Stimulated activated naive CD8-positive, alpha-beta T cell treated with anti-CD3 and anti-CD28 coated beads, Interleukin-15, amount 100 ng/mL, for 72 hours (primary cell): ENCODE measurements at regions not wholly inside any gene's neighbourhood (a gene's known extent, or its start where the extent isn't known, plus 50 kb on each side); places are given as distances from the start of the nearest gene placed in this dataset.
A peak's percentile ranks its signal among the peaks of the same experiment; 100 is the strongest.

ENCODE experiments used
- ATAC-seq: fragments of 150-1000 bp; cut with Tn5 transposase; 2 replicates; pipeline ENCODE4 v1.10.0; 2021; ENCODE audit warnings: mild to moderate bottlenecking, moderate library complexity
- DNase-seq, 2 donors: peaks; one replicate each; pipeline ENCODE4 v3.0.0; 2021 to 2022
- H3K27ac Mint-ChIP-seq, 2 donors: one replicate each; pipeline ENCODE4 v1.8.0; 2022; ENCODE audit warnings: mild to moderate bottlenecking in 2 of 2, mixed read lengths in 2 of 2, moderate library complexity in 2 of 2
- H3K27me3 Mint-ChIP-seq: one replicate; pipeline ENCODE4 v1.8.0; 2022; ENCODE audit warnings: mixed read lengths
- H3K4me1 Mint-ChIP-seq: one replicate; pipeline ENCODE4 v1.8.0; 2022; ENCODE audit warnings: mild to moderate bottlenecking, mixed read lengths
- H3K4me3 Mint-ChIP-seq, 2 donors: one replicate each; pipeline ENCODE4 v1.8.0; 2022; ENCODE audit warnings: mild to moderate bottlenecking in 2 of 2, mixed read lengths in 2 of 2, moderate library complexity in 1 of 2
- H3K9me3 Mint-ChIP-seq, 2 donors: one replicate each; pipeline ENCODE4 v1.8.0; 2022; ENCODE audit warnings: mixed read lengths in 2 of 2

DNA sequence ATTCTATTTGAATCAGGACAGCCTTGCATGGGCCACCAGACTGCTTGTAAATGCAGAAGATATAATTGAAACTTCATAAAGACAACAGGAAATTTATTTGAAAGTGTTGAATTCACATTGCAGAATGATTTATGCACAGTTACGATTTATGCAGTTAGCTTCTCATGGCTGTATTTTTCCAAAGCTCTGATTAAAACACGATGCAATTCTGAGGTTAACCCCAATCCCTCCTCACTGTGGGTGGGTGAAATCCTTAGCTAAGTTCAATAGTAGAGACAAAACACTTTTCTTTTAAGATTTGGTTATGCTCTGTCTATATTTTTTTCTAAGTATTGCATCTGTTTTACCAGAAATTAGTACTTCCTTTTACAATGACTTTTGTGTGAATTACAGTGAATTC, 728.8 kb upstream of the IGFBP3 start:
- Mint-ChIP-seq H3K4me3 (no peak overlapping the region), H3K27ac (no peak overlapping the region), H3K4me1 (no peaks in the 10 kb centered on the region), H3K9me3 (peaks cover 20 to 42% of the 10 kb centered on the region in 2 donors), H3K27me3 (no peaks in the 10 kb centered on the region)
- no peak for ATAC-seq
- no peak for DNase-seq

- ATAC-seq (peak; percentile 52), DNase-seq (no peak)
- Mint-ChIP-seq H3K4me1 (no peaks in the 10 kb centered on the region), H3K27ac (no peak overlapping the region), H3K27me3 (no peaks in the 10 kb centered on the region), H3K9me3 (peaks cover 0 to 5% of the 10 kb centered on the region in 2 donors), H3K4me3 (no peak overlapping the region)
These were observed 717.0 kb upstream of the IGFBP3 start for GRCh38 chr7:46637793-46638735.

GRCh38 chr7:46636022-46636421, 715.0 kb upstream of the IGFBP3 start:
- H3K9me3 Mint-ChIP-seq = peaks cover 0 to 5% of the 10 kb centered on the region in 2 donors
- ATAC-seq (no peak), DNase-seq (no peak)
- H3K4me1 Mint-ChIP-seq = no peaks in the 10 kb centered on the region
- H3K4me3 Mint-ChIP-seq = no peak overlapping the region
- no peaks in the 10 kb centered on the region for H3K27me3 Mint-ChIP-seq
- no peak overlapping the region for H3K27ac Mint-ChIP-seq

DNA sequence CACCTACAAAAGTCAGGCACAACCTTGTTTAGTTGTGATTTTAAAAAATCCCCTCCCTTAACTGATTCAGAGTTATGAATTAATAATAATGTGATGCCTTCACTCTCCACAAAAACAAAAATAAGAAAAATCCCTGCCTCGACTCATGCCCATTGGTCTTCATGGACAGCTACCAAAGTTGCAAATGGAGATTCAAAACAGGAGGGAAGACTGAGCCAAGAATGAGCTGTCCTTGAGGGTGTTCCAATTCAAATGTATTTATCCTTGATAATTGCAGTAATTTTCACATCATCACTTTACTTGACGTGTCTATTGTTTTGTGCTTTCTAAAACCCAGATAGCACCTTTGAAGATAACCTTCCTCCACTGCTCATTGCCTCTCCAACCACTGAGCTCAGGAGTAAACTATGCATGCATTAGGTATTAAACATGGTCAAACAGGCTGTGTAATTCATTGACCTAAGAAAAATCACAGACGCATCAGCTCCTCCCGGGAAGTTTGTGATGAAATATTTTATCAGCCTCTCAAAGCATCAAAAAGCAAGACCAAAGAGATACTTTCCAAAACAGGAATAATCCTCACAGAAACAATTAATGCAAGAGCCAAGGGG, 712.7 kb upstream of the IGFBP3 start:
- Mint-ChIP-seq H3K4me3 (no peak overlapping the region), H3K4me1 (no peaks in the 10 kb centered on the region), H3K27ac (peak overlapping the region in 1 of 2 donors; percentile 39), H3K27me3 (no peaks in the 10 kb centered on the region), H3K9me3 (no peaks in the 10 kb centered on the region)
- DNase-seq = no peak
- no peak for ATAC-seq

GRCh38 chr7:46633200-46633599, 712.1 kb upstream of the IGFBP3 start:
- Mint-ChIP-seq H3K9me3 (no peaks in the 10 kb centered on the region), H3K27me3 (no peaks in the 10 kb centered on the region), H3K4me1 (no peaks in the 10 kb centered on the region), H3K4me3 (no peak overlapping the region), H3K27ac (no peak overlapping the region)
- DNase-seq (no peak), ATAC-seq (no peak)

GRCh38 chr7:46630031-46630430, 709.0 kb upstream of the IGFBP3 start:
- Mint-ChIP-seq H3K27ac (no peak overlapping the region), H3K4me1 (no peaks in the 10 kb centered on the region), H3K9me3 (peaks cover 0 to 7% of the 10 kb centered on the region in 2 donors), H3K4me3 (no peak overlapping the region), H3K27me3 (no peaks in the 10 kb centered on the region)
- ATAC-seq = no peak
- DNase-seq = no peak

- H3K9me3 Mint-ChIP-seq = peaks cover 0 to 12% of the 10 kb centered on the region in 2 donors
- H3K4me3 Mint-ChIP-seq = no peak overlapping the region
- H3K27ac Mint-ChIP-seq = no peak overlapping the region
- ATAC-seq (no peak), DNase-seq (no peak)
- H3K27me3 Mint-ChIP-seq = no peaks in the 10 kb centered on the region
- H3K4me1 Mint-ChIP-seq = no peaks in the 10 kb centered on the region
These were observed 707.3 kb upstream of the IGFBP3 start for GRCh38 chr7:46628389-46628788.

- peaks cover 0 to 12% of the 10 kb centered on the region in 2 donors for H3K9me3 Mint-ChIP-seq
- DNase-seq (no peak), ATAC-seq (no peak)
- H3K27me3 Mint-ChIP-seq = no peaks in the 10 kb centered on the region
- no peak overlapping the region for H3K4me3 Mint-ChIP-seq
- H3K27ac Mint-ChIP-seq = no peak overlapping the region
- H3K4me1 Mint-ChIP-seq = no peaks in the 10 kb centered on the region
These were observed 705.7 kb upstream of the IGFBP3 start for GRCh38 chr7:46626691-46627310.

GRCh38 chr7:46626261-46626660, 705.2 kb upstream of the IGFBP3 start:
- H3K27me3 Mint-ChIP-seq = no peaks in the 10 kb centered on the region
- no peak overlapping the region for H3K4me3 Mint-ChIP-seq
- H3K27ac Mint-ChIP-seq = no peak overlapping the region
- peaks cover 0 to 12% of the 10 kb centered on the region in 2 donors for H3K9me3 Mint-ChIP-seq
- H3K4me1 Mint-ChIP-seq = no peaks in the 10 kb centered on the region
- ATAC-seq = no peak
- DNase-seq = no peak

DNA sequence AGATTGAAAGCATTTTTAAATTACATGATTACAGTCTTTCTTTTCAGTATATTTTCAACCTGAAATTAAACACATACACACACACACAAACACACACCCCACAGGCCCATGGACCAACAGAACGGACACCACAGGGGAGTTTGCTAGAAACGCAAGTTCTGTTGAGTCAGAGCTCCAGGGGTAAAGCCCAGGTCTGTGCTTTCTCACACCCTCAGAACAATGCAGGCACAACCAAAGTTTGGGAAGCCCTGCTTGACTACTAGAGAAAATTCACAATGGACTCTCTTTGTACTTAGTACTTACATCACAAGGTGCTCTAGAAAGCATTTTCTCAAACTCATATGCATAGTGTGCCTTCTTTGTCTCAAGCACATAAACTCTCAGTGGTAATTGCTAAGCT, 704.0 kb upstream of the IGFBP3 start:
- DNase-seq (no peak), ATAC-seq (no peak)
- Mint-ChIP-seq H3K4me3 (no peak overlapping the region), H3K9me3 (peaks cover 0 to 12% of the 10 kb centered on the region in 2 donors), H3K4me1 (no peaks in the 10 kb centered on the region), H3K27me3 (no peaks in the 10 kb centered on the region), H3K27ac (no peak overlapping the region)

DNA sequence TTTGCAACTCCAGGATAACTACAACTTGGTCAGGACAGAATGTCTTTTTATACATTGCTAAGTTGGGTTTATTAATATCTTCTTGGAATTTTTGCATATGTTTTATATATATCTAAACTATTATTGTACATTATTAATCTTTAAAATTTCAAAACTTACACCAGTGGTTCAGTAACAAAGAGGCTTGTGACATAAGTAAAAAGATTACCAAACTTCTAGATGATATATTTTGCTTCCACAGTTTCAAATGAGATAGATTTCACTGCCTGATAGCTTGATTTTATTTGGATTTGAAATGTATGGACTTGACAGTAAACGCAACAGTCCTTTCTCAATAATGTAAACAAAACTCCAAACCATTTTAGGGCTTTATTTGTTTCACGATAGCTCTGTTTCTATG, 701.2 kb upstream of the IGFBP3 start:
- no peak for DNase-seq
- ATAC-seq = no peak
- H3K27ac Mint-ChIP-seq = no peak overlapping the region
- H3K9me3 Mint-ChIP-seq = peaks cover 0 to 12% of the 10 kb centered on the region in 2 donors
- no peak overlapping the region for H3K4me3 Mint-ChIP-seq
- H3K4me1 Mint-ChIP-seq = no peaks in the 10 kb centered on the region
- H3K27me3 Mint-ChIP-seq = no peaks in the 10 kb centered on the region

- Mint-ChIP-seq H3K27ac (no peak overlapping the region), H3K9me3 (peaks cover 0 to 3% of the 10 kb centered on the region in 2 donors), H3K27me3 (no peaks in the 10 kb centered on the region), H3K4me3 (no peak overlapping the region), H3K4me1 (no peaks in the 10 kb centered on the region)
- ATAC-seq (no peak), DNase-seq (no peak)
These were observed 698.7 kb upstream of the IGFBP3 start for GRCh38 chr7:46619723-46620310.

DNA sequence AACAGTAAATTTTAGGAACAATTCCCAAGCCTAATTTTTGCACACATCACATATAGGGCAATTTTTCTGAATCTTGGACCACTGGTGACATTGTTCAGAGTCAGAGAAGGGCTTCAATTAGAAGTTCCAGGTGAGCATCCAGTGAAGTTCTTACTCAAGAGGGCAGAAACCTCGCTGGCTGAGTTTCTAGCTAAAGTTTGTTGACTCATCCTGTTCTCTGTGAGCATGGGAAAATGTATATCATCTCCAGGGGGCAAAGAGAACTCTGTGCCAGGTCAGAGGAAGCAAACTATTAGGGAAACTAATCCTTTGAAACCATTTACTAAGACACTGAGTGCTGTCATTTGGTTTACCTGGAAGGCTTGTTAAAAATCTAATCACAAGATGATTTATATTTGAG, 695.6 kb upstream of the IGFBP3 start:
- no peaks in the 10 kb centered on the region for H3K27me3 Mint-ChIP-seq
- no peak for DNase-seq

GRCh38 chr7:46613551-46613950, 692.5 kb upstream of the IGFBP3 start:
- Mint-ChIP-seq H3K27ac (no peak overlapping the region), H3K4me1 (no peaks in the 10 kb centered on the region), H3K4me3 (no peak overlapping the region), H3K9me3 (peaks cover 0 to 7% of the 10 kb centered on the region in 2 donors), H3K27me3 (no peaks in the 10 kb centered on the region)
- no peak for DNase-seq
- no peak for ATAC-seq

More for the DNA sequence above, 695.6 kb upstream of the IGFBP3 start:
- Mint-ChIP-seq H3K4me3 (no peak overlapping the region), H3K4me1 (no peaks in the 10 kb centered on the region), H3K27ac (no peak overlapping the region), H3K9me3 (peaks cover 0 to 7% of the 10 kb centered on the region in 2 donors)
- ATAC-seq = no peak

- no peak overlapping the region for H3K27ac Mint-ChIP-seq
- H3K9me3 Mint-ChIP-seq = peaks cover 0 to 7% of the 10 kb centered on the region in 2 donors
- H3K4me1 Mint-ChIP-seq = no peaks in the 10 kb centered on the region
- DNase-seq (no peak), ATAC-seq (no peak)
- no peak overlapping the region for H3K4me3 Mint-ChIP-seq
- H3K27me3 Mint-ChIP-seq = no peaks in the 10 kb centered on the region
These were observed 692.0 kb upstream of the IGFBP3 start for GRCh38 chr7:46613116-46613515.

DNA sequence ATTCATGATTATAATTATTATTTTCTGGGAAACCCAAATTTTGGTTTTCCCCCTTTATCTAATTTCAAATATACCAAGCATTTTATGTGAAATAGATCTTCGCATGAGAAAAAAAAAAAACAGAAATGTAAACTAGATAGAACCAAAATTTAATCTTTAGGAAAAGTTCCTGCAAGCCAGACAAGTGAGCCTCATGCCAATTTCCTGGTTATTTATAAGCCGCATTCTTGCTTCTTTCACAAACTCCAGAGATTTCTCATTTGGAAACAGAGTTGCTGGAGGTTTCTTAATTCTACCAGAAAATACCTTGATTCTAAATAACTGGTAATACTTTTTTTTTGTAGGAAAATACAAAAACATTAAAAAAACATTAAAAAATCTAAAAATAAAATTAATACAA, 690.4 kb upstream of the IGFBP3 start:
- peaks cover 0 to 7% of the 10 kb centered on the region in 2 donors for H3K9me3 Mint-ChIP-seq
- no peak for DNase-seq
- H3K27me3 Mint-ChIP-seq = no peaks in the 10 kb centered on the region
- ATAC-seq = no peak
- no peak overlapping the region for H3K27ac Mint-ChIP-seq
- no peak overlapping the region for H3K4me3 Mint-ChIP-seq
- no peaks in the 10 kb centered on the region for H3K4me1 Mint-ChIP-seq
